ENCODE measurements at regions not wholly inside any gene's neighbourhood (a gene's known extent, or its start where the extent isn't known, plus 50 kb on each side); places are given as distances from the start of the nearest gene placed in this dataset.

- Histone ChIP-seq H2BK20ac (ENCODE audit: low read length) (no peak overlapping the region), H4K20me1 (replicated peaks in 1 of 2; ENCODE audit: control insufficient read depth in 1 of 2, insufficient read depth in 2 of 2, low read length in 2 of 2) (no peaks in the 10 kb centered on the region), H3K9ac (replicated peaks in 1 of 4; ENCODE audit: extremely low read depth in 1 of 4, low read depth in 3 of 4, low read length in 3 of 4) (no peak overlapping the region), H3K18ac (ENCODE audit: extremely low read depth, low read length) (no peak overlapping the region), H3K27me3 (replicated peaks in 1 of 4; ENCODE audit: control insufficient read depth in 3 of 4, extremely low read depth in 1 of 4, insufficient read depth in 3 of 4, low read length in 3 of 4) (no peaks in the 10 kb centered on the region), H3K4me1 (replicated peaks in 1 of 4; ENCODE audit: control insufficient read depth in 3 of 4, insufficient read depth in 4 of 4, low read length in 3 of 4) (peaks cover 0 to 5% (median 0%) of the 10 kb centered on the region in 4 experiments; a peak in 1 of 7 replicates), H2BK15ac (ENCODE audit: low read length) (no peak overlapping the region), H2BK5ac (ENCODE audit: low read depth, low read length) (no peak overlapping the region), H3K4me2 (ENCODE audit: insufficient read depth in 1 of 2, low read depth in 2 of 2, low read length in 2 of 2) (no peak overlapping the region), H3K9me3 (ENCODE audit: insufficient read depth in 2 of 2, low read depth in 1 of 2, low read length in 1 of 2) (no peaks in the 10 kb centered on the region), H4K91ac (replicated peaks; ENCODE audit: insufficient read length, low read length) (no peak overlapping the region), H4K8ac (ENCODE audit: extremely low read depth, insufficient read depth, low read length) (no peak overlapping the region), H4K5ac (ENCODE audit: insufficient read length, low read depth, low read length) (no peak overlapping the region), H3K23ac (ENCODE audit: insufficient read length) (no peak overlapping the region), H3K36me3 (ENCODE audit: control insufficient read depth in 2 of 4, insufficient read depth in 4 of 4, low read length in 3 of 4) (no peaks in the 10 kb centered on the region), H3K79me1 (ENCODE audit: low read depth, low read length) (no peaks in the 10 kb centered on the region; the same call in 1 of the 2 replicates), H3K56ac (replicated peaks; ENCODE audit: insufficient read length, low read depth, low read length) (no peak overlapping the region), H2BK12ac (ENCODE audit: low read depth, low read length) (no peak overlapping the region), H3K79me2 (ENCODE audit: control insufficient read depth in 1 of 2, insufficient read depth in 2 of 2, low read length in 2 of 2) (no peaks in the 10 kb centered on the region), H3K23me2 (ENCODE audit: low read depth, low read length) (no peaks in the 10 kb centered on the region), H3K14ac (ENCODE audit: insufficient read length) (no peak overlapping the region), H3K4ac (replicated peaks; ENCODE audit: insufficient read length, low read depth, low read length) (no peak overlapping the region), H2AFZ (ENCODE audit: low read length) (no peak overlapping the region), H2AK5ac (ENCODE audit: low read depth, low read length) (no peak overlapping the region), H3K4me3 (ENCODE audit: extremely low read depth in 1 of 4, insufficient read depth in 2 of 4, low read depth in 3 of 4, low read length in 4 of 4) (no peak overlapping the region), H2BK120ac (replicated peaks; ENCODE audit: low read depth, low read length) (no peak overlapping the region), H3K27ac (ENCODE audit: low read depth, low read length) (no peak overlapping the region)
- TF ChIP-seq CHD2 (IDR thresholded peaks at IDR 0.05; ENCODE audit: low read length) = no peak
- TF ChIP-seq ASH2L (IDR thresholded peaks at IDR 0.05; ENCODE audit: low read length) = no peak
- TF ChIP-seq POLR2AphosphoS5 (IDR thresholded peaks at IDR 0.05; ENCODE audit: low read depth, low read length) = no peak
- no peak for TF ChIP-seq SIRT6 (IDR thresholded peaks at IDR 0.05; ENCODE audit: low read length)
- no peak for TF ChIP-seq EP300 (IDR thresholded peaks at IDR 0.05; ENCODE audit: borderline replicate concordance in 1 of 2, low read depth in 2 of 2, low read length in 2 of 2)
- 87% methylated on average over 7 of the region's 7 CpGs; no CpG with 5 or more reads in 1 of the 2 experiments for WGBS, 2 experiments (ENCODE audit: extremely low coverage in 1 of 2, insufficient coverage in 1 of 2, insufficient read length in 1 of 2, insufficient replicate concordance in 2 of 2, low coverage in 1 of 2, low lambda C conversion rate in 2 of 2, missing lambda C conversion rate in 1 of 2)
- no peak for DNase-seq (ENCODE audit: low read depth in 1 of 2, low spot score in 2 of 2)
- ChIA-PET POLR2A (ENCODE audit: partially characterized antibody) (no interaction called here), CTCF (ENCODE audit: partially characterized antibody) (interaction anchor here (1.4 to 3.9 kb wide), 2 partner anchors 13 to 75 kb away, joined by 4 to 23 read pairs; no protein-coding TSS in a partner anchor)
- FAIRE-seq = no peak
Observed at GRCh38 chr4:71258323-71258722, 80.5 kb upstream of the SLC4A4 start.
